HG03469 (cell line): ENCODE measurements at regions not wholly inside any gene's neighbourhood (a gene's known extent, or its start where the extent isn't known, plus 50 kb on each side); places are given as distances from the start of the nearest gene placed in this dataset.

Experiments used
- ATAC-seq: cut with Tn5 transposase; IDR thresholded peaks from one replicate; pipeline ENCODE4 v1.9.1; 2021; ENCODE audit warnings: mild to moderate bottlenecking, moderate library complexity, moderate number of reproducible peaks; ENCODE audit not compliant: unreplicated experiment

GRCh38 chr13:80436571-80437169 lies 95.7 kb upstream of the SPRY2 start:
- no peak for ATAC-seq

GRCh38 chr13:80430561-80430960 lies 89.6 kb upstream of the SPRY2 start:
- ATAC-seq = no peak

- ATAC-seq = no peak
Observed at GRCh38 chr13:80428349-80429096, 87.6 kb upstream of the SPRY2 start.

- ATAC-seq = no peak
Observed at GRCh38 chr13:80419416-80419815, 78.5 kb upstream of the SPRY2 start.

- no peak for ATAC-seq
Observed at GRCh38 chr13:80413611-80414010, 72.7 kb upstream of the SPRY2 start.

- no peak for ATAC-seq
Observed at GRCh38 chr13:80408270-80408669, 67.3 kb upstream of the SPRY2 start.

GRCh38 chr13:80400865-80401426 lies 60.0 kb upstream of the SPRY2 start:
- ATAC-seq = no peak

- no peak for ATAC-seq
Observed at GRCh38 chr13:80400164-80400864, 59.4 kb upstream of the SPRY2 start.

GRCh38 chr13:80399340-80400163 lies 58.6 kb upstream of the SPRY2 start:
- ATAC-seq = no peak
